ENCODE measurements at regions not wholly inside any gene's neighbourhood (a gene's known extent, or its start where the extent isn't known, plus 50 kb on each side); places are given as distances from the start of the nearest gene placed in this dataset.

- Histone ChIP-seq H3K27ac (ENCODE audit: control insufficient read depth, insufficient read depth, low read length) (no peak overlapping the region), H4K20me1 (ENCODE audit: control insufficient read depth, extremely low read depth, insufficient read depth, low read length) (no peaks in the 10 kb centered on the region), H2AFZ (ENCODE audit: control insufficient read depth, low read length) (no peak overlapping the region), H3K9ac (ENCODE audit: control insufficient read depth, extremely low read depth, insufficient read depth, low read length) (no peak overlapping the region), H3K36me3 (ENCODE audit: control insufficient read depth in 2 of 2, extremely low read depth in 1 of 2, insufficient read depth in 2 of 2, low read length in 2 of 2) (no peaks in the 10 kb centered on the region), H3K9me1 (ENCODE audit: control insufficient read depth, extremely low read depth, insufficient read depth, low read length) (no peaks in the 10 kb centered on the region), H3K27me3 (ENCODE audit: control insufficient read depth, extremely low read depth, insufficient read depth, low read length) (no peaks in the 10 kb centered on the region), H3K9me3 (ENCODE audit: control insufficient read depth, low read depth, low read length) (peaks cover 5% of the 10 kb centered on the region), H3K4me1 (ENCODE audit: control insufficient read depth, extremely low read depth, insufficient read depth, low read length) (no peaks in the 10 kb centered on the region), H3K4me3 (ENCODE audit: control insufficient read depth in 2 of 3, extremely low read depth in 1 of 3, insufficient read depth in 2 of 3, low read depth in 1 of 3, low read length in 3 of 3) (no peak overlapping the region), H3K79me2 (ENCODE audit: control insufficient read depth, insufficient read depth, low read length) (no peaks in the 10 kb centered on the region), H3K4me2 (ENCODE audit: control insufficient read depth, extremely low read depth, insufficient read depth, low read depth, low read length) (no peak overlapping the region)
- DNase-seq (ENCODE audit: low read depth, low spot score) = no peak
- no peak for FAIRE-seq
- TF ChIP-seq EZH2 (IDR thresholded peaks at IDR 0.05; ENCODE audit: low read length) (no peak), CTCF (optimal IDR thresholded peaks at IDR 0.05 in 1 of 3, IDR thresholded peaks at IDR 0.05 in 1 of 3, conservative IDR thresholded peaks at IDR 0.05 in 1 of 3; ENCODE audit: extremely low read depth in 1 of 3, insufficient read depth in 2 of 3, low read length in 3 of 3) (no peak)
- dilution Hi-C loops (cut with MboI; ENCODE audit: extremely low pct_ligation_motif_present, low sequenced_read_pairs) = no loop called here
These were observed 377.0 kb downstream of the OLFM4 start for GRCh38 chr13:53405616-53406015.

- no peaks in the 10 kb centered on the region for H3K36me3 ChIP-seq (ENCODE audit: control insufficient read depth in 2 of 2, extremely low read depth in 1 of 2, insufficient read depth in 2 of 2, low read length in 2 of 2)
- peaks cover 5% of the 10 kb centered on the region for H3K9me3 ChIP-seq (ENCODE audit: control insufficient read depth, low read depth, low read length)
- H3K4me1 ChIP-seq (ENCODE audit: control insufficient read depth, extremely low read depth, insufficient read depth, low read length) = no peaks in the 10 kb centered on the region
- no peaks in the 10 kb centered on the region for H4K20me1 ChIP-seq (ENCODE audit: control insufficient read depth, extremely low read depth, insufficient read depth, low read length)
- FAIRE-seq (no peak), DNase-seq (ENCODE audit: low read depth, low spot score) (no peak)
- H3K4me3 ChIP-seq (ENCODE audit: control insufficient read depth in 2 of 3, extremely low read depth in 1 of 3, insufficient read depth in 2 of 3, low read depth in 1 of 3, low read length in 3 of 3) = no peak overlapping the region
- no peak overlapping the region for H3K4me2 ChIP-seq (ENCODE audit: control insufficient read depth, extremely low read depth, insufficient read depth, low read depth, low read length)
- TF ChIP-seq EZH2 (IDR thresholded peaks at IDR 0.05; ENCODE audit: low read length) = no peak
- TF ChIP-seq CTCF (optimal IDR thresholded peaks at IDR 0.05 in 1 of 3, IDR thresholded peaks at IDR 0.05 in 1 of 3, conservative IDR thresholded peaks at IDR 0.05 in 1 of 3; ENCODE audit: extremely low read depth in 1 of 3, insufficient read depth in 2 of 3, low read length in 3 of 3) = no peak
- no peaks in the 10 kb centered on the region for H3K79me2 ChIP-seq (ENCODE audit: control insufficient read depth, insufficient read depth, low read length)
- no peak overlapping the region for H3K9ac ChIP-seq (ENCODE audit: control insufficient read depth, extremely low read depth, insufficient read depth, low read length)
- no peaks in the 10 kb centered on the region for H3K9me1 ChIP-seq (ENCODE audit: control insufficient read depth, extremely low read depth, insufficient read depth, low read length)
- no peak overlapping the region for H2AFZ ChIP-seq (ENCODE audit: control insufficient read depth, low read length)
- H3K27ac ChIP-seq (ENCODE audit: control insufficient read depth, insufficient read depth, low read length) = no peak overlapping the region
- dilution Hi-C loops (cut with MboI; ENCODE audit: extremely low pct_ligation_motif_present, low sequenced_read_pairs) = no loop called here
- H3K27me3 ChIP-seq (ENCODE audit: control insufficient read depth, extremely low read depth, insufficient read depth, low read length) = no peaks in the 10 kb centered on the region
These were observed 379.7 kb downstream of the OLFM4 start for GRCh38 chr13:53408306-53408705.
